GM23338 (cell line): ENCODE measurements at regions not wholly inside any gene's neighbourhood (a gene's known extent, or its start where the extent isn't known, plus 50 kb on each side); places are given as distances from the start of the nearest gene placed in this dataset.

Experiments
- ATAC-seq: fragments of 200-7000 bp; cut with Tn5 transposase; 3 replicates; pipeline ENCODE4 v1.9.1; 2020
- DNase-seq: peaks from one replicate; pipeline ENCODE4 v3.0.0-alpha.2; 2015; ENCODE audit warnings: low spot score
- H2AFZ ChIP-seq: fragments of 200-600 bp; sonication (generic); 2 replicates; pipeline ENCODE4 v1.8.0; 2016; ENCODE audit warnings: antibody characterized with exemption, mild to moderate bottlenecking, moderate library complexity
- H3F3A ChIP-seq: fragments of 200-600 bp; sonication (generic); replicated peaks from 2 replicates; pipeline ENCODE4 v1.8.0; 2017; ENCODE audit warnings: antibody characterized with exemption, mixed run types, low read depth
- H3K27ac ChIP-seq: fragments of 200-600 bp; sonication (generic); 2 replicates; pipeline ENCODE4 v1.6.1; 2016; ENCODE audit warnings: low read depth
- H3K27me3 ChIP-seq: fragments of 200-600 bp; sonication (generic); 2 replicates; pipeline ENCODE4 v1.8.0; 2016; ENCODE audit warnings: mild to moderate bottlenecking, mixed run types, moderate library complexity; ENCODE audit not compliant: insufficient read depth
- H3K36me3 ChIP-seq: fragments of 200-600 bp; sonication (generic); 2 replicates; pipeline ENCODE4 v1.8.0; 2016; ENCODE audit warnings: mild to moderate bottlenecking; ENCODE audit not compliant: insufficient read depth
- H3K4me1 ChIP-seq: fragments of 200-600 bp; sonication (generic); 2 replicates; pipeline ENCODE4 v1.8.0; 2016; ENCODE audit warnings: mild to moderate bottlenecking, moderate library complexity; ENCODE audit not compliant: insufficient read depth
- H3K4me2 ChIP-seq: fragments of 200-600 bp; sonication (generic); 2 replicates; pipeline ENCODE4 v1.7.1; 2017; ENCODE audit warnings: mixed run types
- H3K4me3 ChIP-seq: fragments of 200-600 bp; sonication (generic); 2 replicates; pipeline ENCODE4 v1.6.1; 2016; ENCODE audit warnings: mixed run types
- H3K79me2 ChIP-seq: fragments of 200-600 bp; sonication (generic); replicated peaks from 2 replicates; pipeline ENCODE4 v1.8.0; 2017; ENCODE audit warnings: mild to moderate bottlenecking; ENCODE audit not compliant: insufficient read depth
- H3K9me2 ChIP-seq: fragments of 200-600 bp; sonication (generic); 2 replicates; pipeline ENCODE4 v1.8.0; 2017; ENCODE audit not compliant: insufficient read depth
- H4K20me1 ChIP-seq: fragments of 200-600 bp; sonication (generic); replicated peaks from 2 replicates; pipeline ENCODE4 v1.8.0; 2017; ENCODE audit warnings: mild to moderate bottlenecking; ENCODE audit not compliant: insufficient read depth
- H3K27ac Mint-ChIP-seq: 2 replicates; pipeline ENCODE4 v1.8.0; 2020; ENCODE audit warnings: inconsistent platforms, mild to moderate bottlenecking, moderate library complexity, mixed read lengths
- H3K27me3 Mint-ChIP-seq: 3 replicates; pipeline ENCODE4 v1.8.0; 2022; ENCODE audit warnings: low read depth, mild to moderate bottlenecking, moderate library complexity, mixed read lengths, inconsistent platforms; ENCODE audit not compliant: insufficient read depth, poor library complexity
- H3K36me3 Mint-ChIP-seq: 3 replicates; pipeline ENCODE4 v1.8.0; 2021; ENCODE audit warnings: low read depth, mild to moderate bottlenecking, inconsistent platforms, moderate library complexity, mixed read lengths
- H3K4me1 Mint-ChIP-seq: 3 replicates; pipeline ENCODE4 v1.8.0; 2020; ENCODE audit warnings: mild to moderate bottlenecking, inconsistent platforms, mixed read lengths
- H3K4me3 Mint-ChIP-seq: 3 replicates; pipeline ENCODE4 v1.8.0; 2021; ENCODE audit warnings: moderate library complexity, mild to moderate bottlenecking, inconsistent platforms, mixed read lengths
- H3K9me3 Mint-ChIP-seq: 3 replicates; pipeline ENCODE4 v1.8.0; 2020; ENCODE audit warnings: moderate library complexity, mild to moderate bottlenecking, inconsistent platforms, mixed read lengths
- CREB1 ChIP-seq: fragments of 250-450 bp; sonication (Bioruptor Pico); IDR thresholded peaks from 2 replicates; pipeline ENCODE4 v1.5.0; 2020; ENCODE audit warnings: low read depth, mild to moderate bottlenecking, moderate library complexity
- EZH2 ChIP-seq: fragments of 200-600 bp; sonication (generic); IDR thresholded peaks from one replicate; pipeline ENCODE4 v1.8.0; 2017; ENCODE audit warnings: antibody characterized with exemption, mild to moderate bottlenecking, low read depth; ENCODE audit not compliant: unreplicated experiment
- EZH2phosphoT487 ChIP-seq: fragments of 200-600 bp; sonication (generic); IDR thresholded peaks from one replicate; pipeline ENCODE4 v1.8.1; 2018; ENCODE audit warnings: antibody characterized with exemption; ENCODE audit not compliant: unreplicated experiment
- JUNB ChIP-seq: IDR thresholded peaks from one replicate; pipeline ENCODE4 v1.6.1; 2016; ENCODE audit warnings: antibody characterized with exemption; ENCODE audit not compliant: unreplicated experiment
- NANOG ChIP-seq: IDR thresholded peaks from 2 replicates; pipeline ENCODE4 v1.6.1; 2016; ENCODE audit warnings: antibody characterized with exemption, borderline replicate concordance
- POLR2AphosphoS5 ChIP-seq: IDR thresholded peaks from 2 replicates; pipeline ENCODE4 v1.6.1; 2016; ENCODE audit warnings: antibody characterized with exemption, low read depth
- STAT1 ChIP-seq: IDR thresholded peaks from one replicate; pipeline ENCODE4 v1.6.1; 2016; ENCODE audit warnings: antibody characterized with exemption; ENCODE audit not compliant: unreplicated experiment
- ZNF114 ChIP-seq: fragments of 250-450 bp; sonication (Bioruptor Pico); IDR thresholded peaks from 2 replicates; pipeline ENCODE4 v1.5.0; 2020; ENCODE audit warnings: mild to moderate bottlenecking, moderate library complexity
- ZNF331 ChIP-seq: fragments of 250-450 bp; sonication (Bioruptor Pico); IDR thresholded peaks from 2 replicates; pipeline ENCODE4 v1.5.0; 2020; ENCODE audit warnings: low read depth, mild to moderate bottlenecking, moderate library complexity
- ZNF462 ChIP-seq: fragments of 250-450 bp; sonication (Bioruptor Pico); IDR thresholded peaks from 2 replicates; pipeline ENCODE4 v1.5.0; 2020; ENCODE audit warnings: mild to moderate bottlenecking, moderate library complexity
- TF ChIP-seq, protein P1 (sequence below), 2 experiments: fragments of 200-600 bp in 1 of 2; sonication (generic) in 1 of 2; conservative IDR thresholded peaks; 2 replicates each; pipeline versions ENCODE4 v1.5.1 to v1.6.1; 2016 to 2017; ENCODE audit warnings: antibody characterized with exemption in 2 of 2, low read depth in 2 of 2, mild to moderate bottlenecking in 2 of 2, moderate library complexity in 1 of 2
- TF ChIP-seq, protein P2 (sequence below): IDR thresholded peaks from one replicate; pipeline ENCODE4 v1.6.1; 2018; ENCODE audit warnings: antibody characterized with exemption; ENCODE audit not compliant: unreplicated experiment

GRCh38 chrX:149074398-149074797, 430.7 kb downstream of the IDS start:
- Mint-ChIP-seq H3K27ac (no peak overlapping the region), H3K4me3 (no peak overlapping the region), H3K9me3 (no peaks in the 10 kb centered on the region), H3K4me1 (no peaks in the 10 kb centered on the region), H3K36me3 (no peaks in the 10 kb centered on the region), H3K27me3 (no peaks in the 10 kb centered on the region)
- DNase-seq, result peak; percentile 0
- H3K9me2 ChIP-seq, result no peaks in the 10 kb centered on the region
- no peak overlapping the region for H2AFZ ChIP-seq
- H3K27me3 ChIP-seq, result no peaks in the 10 kb centered on the region
- no peaks in the 10 kb centered on the region for H3F3A ChIP-seq
- no peaks in the 10 kb centered on the region for H3K4me1 ChIP-seq
- no peak for TF ChIP-seq CREB1 (CRISPR knock-in tag)
- no peak for TF ChIP-seq POLR2AphosphoS5
- no peak for TF ChIP-seq ZNF331 (CRISPR knock-in tag)
- TF ChIP-seq JUNB, result no peak
- no peak for TF ChIP-seq EZH2phosphoT487
- TF ChIP-seq EZH2, result no peak
- no peak for TF ChIP-seq ZNF462
- TF ChIP-seq, protein P1, sequence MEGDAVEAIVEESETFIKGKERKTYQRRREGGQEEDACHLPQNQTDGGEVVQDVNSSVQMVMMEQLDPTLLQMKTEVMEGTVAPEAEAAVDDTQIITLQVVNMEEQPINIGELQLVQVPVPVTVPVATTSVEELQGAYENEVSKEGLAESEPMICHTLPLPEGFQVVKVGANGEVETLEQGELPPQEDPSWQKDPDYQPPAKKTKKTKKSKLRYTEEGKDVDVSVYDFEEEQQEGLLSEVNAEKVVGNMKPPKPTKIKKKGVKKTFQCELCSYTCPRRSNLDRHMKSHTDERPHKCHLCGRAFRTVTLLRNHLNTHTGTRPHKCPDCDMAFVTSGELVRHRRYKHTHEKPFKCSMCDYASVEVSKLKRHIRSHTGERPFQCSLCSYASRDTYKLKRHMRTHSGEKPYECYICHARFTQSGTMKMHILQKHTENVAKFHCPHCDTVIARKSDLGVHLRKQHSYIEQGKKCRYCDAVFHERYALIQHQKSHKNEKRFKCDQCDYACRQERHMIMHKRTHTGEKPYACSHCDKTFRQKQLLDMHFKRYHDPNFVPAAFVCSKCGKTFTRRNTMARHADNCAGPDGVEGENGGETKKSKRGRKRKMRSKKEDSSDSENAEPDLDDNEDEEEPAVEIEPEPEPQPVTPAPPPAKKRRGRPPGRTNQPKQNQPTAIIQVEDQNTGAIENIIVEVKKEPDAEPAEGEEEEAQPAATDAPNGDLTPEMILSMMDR (conservative IDR thresholded peaks at IDR 0.05; ENCODE audit: low read depth in 2 of 2), result no peak
- no peak for TF ChIP-seq ZNF114 (CRISPR knock-in tag)
- TF ChIP-seq, protein P2, sequence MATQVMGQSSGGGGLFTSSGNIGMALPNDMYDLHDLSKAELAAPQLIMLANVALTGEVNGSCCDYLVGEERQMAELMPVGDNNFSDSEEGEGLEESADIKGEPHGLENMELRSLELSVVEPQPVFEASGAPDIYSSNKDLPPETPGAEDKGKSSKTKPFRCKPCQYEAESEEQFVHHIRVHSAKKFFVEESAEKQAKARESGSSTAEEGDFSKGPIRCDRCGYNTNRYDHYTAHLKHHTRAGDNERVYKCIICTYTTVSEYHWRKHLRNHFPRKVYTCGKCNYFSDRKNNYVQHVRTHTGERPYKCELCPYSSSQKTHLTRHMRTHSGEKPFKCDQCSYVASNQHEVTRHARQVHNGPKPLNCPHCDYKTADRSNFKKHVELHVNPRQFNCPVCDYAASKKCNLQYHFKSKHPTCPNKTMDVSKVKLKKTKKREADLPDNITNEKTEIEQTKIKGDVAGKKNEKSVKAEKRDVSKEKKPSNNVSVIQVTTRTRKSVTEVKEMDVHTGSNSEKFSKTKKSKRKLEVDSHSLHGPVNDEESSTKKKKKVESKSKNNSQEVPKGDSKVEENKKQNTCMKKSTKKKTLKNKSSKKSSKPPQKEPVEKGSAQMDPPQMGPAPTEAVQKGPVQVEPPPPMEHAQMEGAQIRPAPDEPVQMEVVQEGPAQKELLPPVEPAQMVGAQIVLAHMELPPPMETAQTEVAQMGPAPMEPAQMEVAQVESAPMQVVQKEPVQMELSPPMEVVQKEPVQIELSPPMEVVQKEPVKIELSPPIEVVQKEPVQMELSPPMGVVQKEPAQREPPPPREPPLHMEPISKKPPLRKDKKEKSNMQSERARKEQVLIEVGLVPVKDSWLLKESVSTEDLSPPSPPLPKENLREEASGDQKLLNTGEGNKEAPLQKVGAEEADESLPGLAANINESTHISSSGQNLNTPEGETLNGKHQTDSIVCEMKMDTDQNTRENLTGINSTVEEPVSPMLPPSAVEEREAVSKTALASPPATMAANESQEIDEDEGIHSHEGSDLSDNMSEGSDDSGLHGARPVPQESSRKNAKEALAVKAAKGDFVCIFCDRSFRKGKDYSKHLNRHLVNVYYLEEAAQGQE, result no peak
- TF ChIP-seq NANOG, result no peak
- no peak for TF ChIP-seq STAT1
- H3K36me3 ChIP-seq, result no peaks in the 10 kb centered on the region
- H3K79me2 ChIP-seq, result no peaks in the 10 kb centered on the region
- no peak overlapping the region for H3K27ac ChIP-seq
- H4K20me1 ChIP-seq, result no peaks in the 10 kb centered on the region
- ATAC-seq, result no peak
- H3K4me3 ChIP-seq, result no peak overlapping the region
- no peak overlapping the region for H3K4me2 ChIP-seq
